NCI-H1417 treated with DMSO at 0.1 percent for 48 hours (cell line): ENCODE measurements at regions not wholly inside any gene's neighbourhood (a gene's known extent, or its start where the extent isn't known, plus 50 kb on each side); places are given as distances from the start of the nearest gene placed in this dataset.

ENCODE experiments used
- DNase-seq: peaks from one replicate; lab custom pipeline; 2025; lab: John Stamatoyannopoulos, UW

DNA sequence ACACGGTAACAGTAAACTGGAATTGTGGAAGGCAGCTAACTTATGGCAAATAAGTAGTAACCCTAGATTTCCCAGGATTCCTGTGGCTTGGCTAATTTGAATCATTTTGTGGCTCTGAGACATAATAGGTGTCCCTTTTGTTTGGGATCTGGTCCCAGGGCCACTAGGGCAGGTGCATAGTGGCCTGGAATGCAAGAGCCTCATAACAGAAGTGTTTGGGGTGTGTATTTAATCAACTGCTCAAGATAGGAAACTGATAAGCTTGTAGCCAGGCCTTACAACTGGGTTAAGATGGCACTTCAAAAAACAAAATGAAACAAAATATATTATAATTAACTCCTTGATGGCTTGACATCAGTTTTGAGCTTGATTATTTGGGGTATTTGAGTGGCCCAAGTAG lies 541.8 kb downstream of the ETV1 start:
- no peak for DNase-seq

DNA sequence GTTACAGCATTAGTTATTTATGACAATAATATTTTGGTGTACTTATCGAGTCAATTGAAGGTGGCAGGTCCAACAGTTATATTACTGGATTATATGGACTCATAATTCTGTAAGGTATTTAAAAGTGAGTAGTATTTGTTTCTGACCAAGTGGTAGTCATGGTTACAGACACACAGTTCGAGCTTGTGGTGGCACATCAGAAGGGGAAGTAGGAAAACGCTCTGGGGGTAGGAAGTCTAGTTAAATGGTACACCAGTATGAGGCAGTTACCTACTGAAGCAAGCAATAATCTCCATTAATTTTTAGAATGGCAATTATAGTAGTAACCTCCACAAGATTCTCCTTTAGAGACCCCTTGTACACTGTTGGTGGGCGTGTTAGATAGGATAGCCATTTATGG lies 541.2 kb downstream of the ETV1 start:
- DNase-seq = no peak

DNA sequence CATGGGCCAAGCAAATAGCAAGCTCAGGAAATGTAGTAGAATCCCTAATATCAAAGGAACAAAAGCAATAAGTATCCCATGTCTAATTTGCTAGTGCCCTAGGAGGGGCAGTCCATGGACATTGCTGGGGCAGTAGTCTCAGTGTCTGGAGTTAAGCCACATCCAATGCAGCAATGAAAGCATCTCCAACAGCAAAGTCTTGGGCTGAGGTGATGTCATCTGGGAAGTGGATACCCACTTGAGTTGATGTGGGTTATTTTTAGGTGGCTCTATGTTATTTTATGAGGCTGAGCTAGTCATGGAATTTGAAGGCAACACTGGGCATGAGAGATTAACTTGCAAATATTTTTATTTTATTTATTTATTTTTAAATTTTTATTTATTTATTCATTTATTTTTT lies 540.0 kb downstream of the ETV1 start:
- DNase-seq = no peak

DNA sequence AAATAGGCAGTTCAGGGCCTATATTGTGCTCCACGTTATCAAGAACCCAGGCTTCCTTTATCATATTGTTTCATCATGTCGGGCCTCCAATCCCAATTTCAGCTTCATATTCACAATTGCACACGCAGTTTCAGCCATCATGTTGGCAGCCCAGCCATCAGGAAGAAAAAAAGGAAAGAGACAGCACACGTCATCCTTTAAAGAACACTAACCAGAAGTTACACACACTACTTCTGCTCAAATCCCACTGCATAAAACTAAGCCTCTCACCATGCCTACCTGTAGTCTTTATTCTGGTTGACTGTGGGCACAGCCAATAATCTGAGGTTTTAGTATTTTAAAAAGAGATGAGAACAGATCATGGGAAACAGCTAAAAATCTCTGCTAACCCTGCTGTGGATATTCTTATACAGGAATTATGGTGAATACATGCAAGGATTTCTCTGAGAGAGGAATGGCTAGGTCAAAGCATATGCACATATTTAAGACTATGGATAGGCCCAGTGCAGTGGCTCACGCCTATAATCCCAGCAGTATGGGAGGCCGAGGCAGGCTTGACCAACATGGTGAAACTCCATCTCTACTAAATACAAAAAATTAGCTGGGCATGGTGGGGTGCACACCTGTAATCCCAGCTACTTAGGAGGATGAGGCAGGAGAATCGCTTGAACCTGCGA lies 534.4 kb downstream of the ETV1 start:
- DNase-seq = no peak

DNA sequence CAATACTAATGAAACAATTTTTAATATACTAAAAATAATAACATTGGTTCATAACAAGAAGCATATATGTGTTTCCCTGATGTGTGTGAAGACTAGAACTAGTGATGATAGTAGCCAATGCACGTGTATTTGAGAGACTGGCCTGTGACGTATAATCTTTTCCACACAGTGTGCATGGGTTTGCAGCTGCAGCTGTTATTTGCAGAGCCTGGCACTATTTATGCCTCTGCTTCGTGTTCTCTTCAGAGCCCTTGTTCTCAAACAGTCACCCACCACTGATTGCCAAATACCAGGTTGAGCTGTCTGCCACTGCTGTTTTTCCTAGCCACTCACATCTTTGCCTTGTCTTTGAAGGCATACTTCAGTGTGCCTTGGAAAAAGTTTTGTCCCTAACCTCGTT lies 531.7 kb downstream of the ETV1 start:
- no peak for DNase-seq

DNA sequence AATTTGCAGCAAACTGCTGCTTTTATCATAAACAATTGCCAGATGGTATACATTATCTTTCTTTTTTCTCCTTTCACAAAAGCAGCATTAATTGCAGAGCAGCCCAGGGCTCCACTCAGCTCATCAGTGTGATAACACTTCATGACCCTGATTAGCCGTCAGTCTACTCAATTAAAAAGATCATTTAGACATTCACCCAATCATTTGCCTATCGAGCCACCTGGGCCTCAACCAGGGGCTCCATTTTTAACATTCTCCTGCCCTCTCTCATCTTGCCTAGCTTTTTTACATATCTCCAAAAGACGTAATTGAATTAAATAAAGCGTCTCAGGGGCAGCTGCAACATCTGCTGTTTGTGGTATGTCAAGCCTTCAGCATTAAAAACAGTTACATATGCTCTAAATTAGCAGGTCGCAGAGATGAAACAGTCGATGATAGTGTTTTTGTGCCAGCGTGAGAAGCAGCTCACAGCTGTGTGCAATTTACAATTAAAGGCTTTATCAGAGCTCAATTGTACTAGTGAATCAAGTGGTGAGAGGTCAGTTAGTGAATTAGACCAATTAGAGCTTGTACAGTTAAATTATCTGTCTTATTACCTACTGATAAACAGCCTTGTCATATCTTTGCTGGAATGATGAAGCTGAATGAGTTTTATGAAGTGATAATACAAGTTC lies 522.5 kb downstream of the ETV1 start:
- DNase-seq = peak; percentile 86

DNA sequence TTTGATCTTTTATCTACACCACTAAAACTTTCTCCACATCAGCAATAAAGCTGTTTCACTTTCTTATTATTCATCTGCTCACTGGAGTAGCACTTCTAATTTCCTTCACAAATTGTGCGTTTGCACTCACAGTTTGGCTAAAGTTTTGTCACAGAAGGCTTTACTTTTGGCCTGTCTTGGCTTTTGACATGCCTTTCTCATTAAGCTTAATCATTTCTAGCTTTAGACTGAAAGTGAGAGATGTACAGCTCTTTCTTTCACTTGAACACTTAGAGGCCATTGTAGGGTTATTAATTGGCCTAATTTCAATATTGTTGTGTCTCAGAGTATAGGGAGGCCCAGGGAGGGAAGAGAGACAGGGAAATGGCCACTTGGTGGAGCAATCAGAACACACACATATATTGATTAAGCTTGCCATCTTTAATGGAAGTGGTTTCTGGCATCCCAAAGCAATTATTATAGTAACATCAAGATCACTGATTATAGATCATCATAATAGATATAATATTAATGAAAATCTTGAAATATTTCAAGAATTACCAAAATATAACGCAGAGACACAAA lies 512.5 kb downstream of the ETV1 start:
- DNase-seq = no peak

DNA sequence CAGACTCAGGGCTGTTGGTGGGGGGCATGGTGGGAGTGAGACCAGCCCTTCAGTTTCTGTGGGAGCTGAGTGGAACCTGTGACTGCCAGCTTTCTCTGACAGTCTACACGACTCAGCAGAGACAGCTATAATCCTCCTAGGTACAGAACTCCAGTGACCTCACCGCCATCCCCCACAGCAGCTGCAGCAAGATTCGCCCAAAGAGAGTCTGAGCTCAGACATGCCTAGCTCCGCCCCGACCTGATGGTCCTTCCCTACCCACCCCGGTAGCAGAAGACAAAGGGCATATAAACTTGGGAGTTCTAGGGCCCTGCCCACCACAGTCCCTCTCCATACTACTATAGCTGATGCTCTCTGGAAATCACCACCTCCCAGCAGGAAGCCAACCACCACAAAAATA lies 500.1 kb downstream of the ETV1 start:
- DNase-seq = no peak

DNA sequence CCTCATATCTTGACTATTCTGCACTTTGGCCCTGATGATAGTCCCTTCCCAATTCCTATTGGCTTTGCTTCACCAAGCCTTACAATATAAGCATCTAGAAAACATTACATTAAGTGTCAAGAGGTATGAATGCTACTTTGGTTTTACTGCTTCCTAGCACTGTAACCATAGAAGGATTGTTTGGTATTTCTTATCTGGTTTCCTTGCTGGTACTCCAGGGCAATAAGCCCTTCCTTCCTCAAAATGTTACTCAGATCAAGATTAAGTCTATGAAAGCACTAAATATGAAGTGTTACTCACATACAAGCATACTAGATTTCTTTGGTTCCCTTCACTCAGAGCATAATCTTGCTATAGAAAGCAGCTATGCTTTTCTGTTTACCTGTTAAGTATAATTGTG lies 492.5 kb downstream of the ETV1 start:
- DNase-seq = no peak

DNA sequence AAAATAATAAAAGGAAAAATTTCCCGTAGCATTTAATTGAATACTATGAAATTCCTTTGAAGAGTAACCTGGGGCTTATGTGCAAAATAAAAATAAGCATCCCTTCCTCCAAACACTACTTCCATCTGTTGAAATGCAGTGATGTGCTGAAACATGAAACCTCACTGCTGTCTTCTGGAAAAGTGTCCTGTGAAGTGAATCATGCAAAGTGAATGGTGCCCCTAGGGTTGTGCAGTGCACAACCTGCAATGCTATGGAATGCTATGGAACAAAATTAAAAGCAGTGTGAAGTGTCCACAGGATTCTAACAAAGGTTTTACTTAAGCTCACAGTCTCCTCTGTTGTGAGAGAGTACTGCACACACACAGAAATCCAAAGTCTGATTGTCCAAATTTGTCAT lies 480.9 kb downstream of the ETV1 start:
- no peak for DNase-seq

DNA sequence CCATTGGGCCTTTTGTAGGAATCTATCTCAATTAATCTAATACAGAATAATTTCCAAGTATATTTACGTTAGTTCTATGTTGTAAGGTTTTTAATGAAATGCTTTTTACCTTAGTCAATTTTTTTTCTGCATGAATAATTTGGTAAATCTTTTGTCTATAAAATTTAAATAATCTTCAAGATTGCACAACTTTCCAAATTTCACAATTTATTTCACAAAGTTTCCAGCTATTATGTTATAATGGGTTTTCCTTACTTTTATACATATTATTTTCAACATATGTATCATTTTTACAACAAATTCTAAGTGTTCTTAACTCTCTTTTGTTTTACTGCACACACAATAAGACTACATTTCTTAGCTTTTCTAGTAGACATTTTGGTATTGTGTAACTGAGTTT lies 470.7 kb downstream of the ETV1 start:
- no peak for DNase-seq

DNA sequence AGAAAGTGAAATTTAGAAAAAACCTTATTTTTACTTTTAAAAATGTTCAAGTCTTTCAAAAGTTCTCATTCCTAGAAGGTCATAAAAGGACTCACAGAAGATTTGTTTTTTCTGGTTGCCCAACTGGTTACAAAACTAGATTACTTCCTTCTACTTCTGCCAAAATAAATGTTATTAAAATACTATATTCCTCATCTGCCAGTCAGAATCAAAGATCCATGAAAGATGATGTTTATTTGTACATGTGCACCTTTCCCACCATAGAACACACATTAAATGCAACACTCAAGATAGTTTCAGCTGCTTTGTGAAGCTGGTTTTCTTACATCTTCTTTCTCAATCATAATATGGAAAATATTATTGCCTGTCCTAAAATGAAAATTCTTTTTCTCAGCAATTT lies 465.4 kb downstream of the ETV1 start:
- DNase-seq = no peak

DNA sequence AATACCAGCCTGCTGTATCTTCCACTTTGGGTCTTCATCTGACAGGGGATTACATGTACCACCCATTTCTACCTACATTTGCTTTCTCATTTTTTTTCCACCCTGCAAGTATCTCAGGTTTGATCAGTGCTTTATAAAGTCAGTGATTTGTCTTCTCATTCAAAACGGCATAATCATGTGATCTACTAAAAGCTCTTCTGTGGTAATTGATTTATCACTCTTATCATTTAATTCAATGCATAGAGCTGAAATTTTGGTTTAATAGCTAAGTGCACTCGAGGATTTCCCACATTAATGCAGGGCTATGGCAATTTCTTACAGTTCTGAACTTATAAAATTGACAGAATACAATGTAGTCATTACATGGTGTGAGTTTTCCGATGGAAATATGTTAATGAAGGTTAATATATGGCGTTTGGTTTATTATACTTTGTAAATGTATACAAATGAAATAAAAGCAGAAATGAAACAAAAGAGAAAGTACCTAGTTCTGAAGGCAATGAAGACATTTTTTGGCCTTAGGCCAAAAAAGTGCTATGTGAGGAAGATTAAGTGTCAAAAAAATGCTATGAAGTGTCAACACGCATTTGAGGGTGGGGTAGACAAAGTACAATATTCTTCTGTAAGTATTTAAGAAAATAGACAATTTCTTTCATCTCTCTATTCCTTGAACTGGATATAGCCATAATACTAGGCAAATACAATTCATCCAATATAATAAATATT lies 457.3 kb downstream of the ETV1 start:
- DNase-seq = no peak

DNA sequence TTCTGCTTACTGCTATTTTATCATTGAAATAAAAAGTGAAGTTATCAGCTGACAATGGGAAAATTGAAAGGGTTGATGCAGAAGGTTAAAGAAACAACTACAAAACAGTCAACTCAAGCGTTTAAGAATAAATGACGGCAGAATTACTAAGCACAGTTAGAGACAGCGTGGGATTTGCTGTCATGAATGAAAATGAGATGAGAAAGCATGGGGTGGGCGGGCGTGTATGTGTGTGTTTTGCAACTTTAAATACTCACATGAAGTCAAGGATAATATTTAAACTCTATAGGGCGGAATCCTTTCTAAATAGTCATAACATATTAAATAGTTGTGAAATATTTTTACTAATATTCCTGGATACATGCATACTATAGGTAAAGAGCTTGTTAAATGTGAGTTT lies 450.8 kb downstream of the ETV1 start:
- DNase-seq = no peak

DNA sequence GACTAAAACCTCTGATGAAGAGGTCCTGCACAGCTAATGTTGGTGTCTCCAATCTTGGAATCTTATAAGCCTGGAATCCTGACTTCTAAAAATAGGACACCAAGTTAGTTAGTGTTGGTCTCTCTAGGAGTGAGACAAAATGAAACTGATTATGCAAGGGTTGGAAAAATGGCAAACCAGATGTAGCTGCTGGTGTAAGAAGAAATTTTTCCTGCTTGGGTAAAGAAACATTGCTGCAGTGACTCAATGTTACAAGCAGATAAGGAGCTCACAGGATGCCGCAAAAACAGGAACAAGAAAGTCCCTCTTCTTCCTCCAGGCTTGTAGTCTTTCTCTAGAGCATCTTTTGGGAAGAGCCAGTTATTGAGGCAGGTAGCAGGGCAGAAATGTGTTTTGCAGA lies 449.0 kb downstream of the ETV1 start:
- DNase-seq = no peak

DNA sequence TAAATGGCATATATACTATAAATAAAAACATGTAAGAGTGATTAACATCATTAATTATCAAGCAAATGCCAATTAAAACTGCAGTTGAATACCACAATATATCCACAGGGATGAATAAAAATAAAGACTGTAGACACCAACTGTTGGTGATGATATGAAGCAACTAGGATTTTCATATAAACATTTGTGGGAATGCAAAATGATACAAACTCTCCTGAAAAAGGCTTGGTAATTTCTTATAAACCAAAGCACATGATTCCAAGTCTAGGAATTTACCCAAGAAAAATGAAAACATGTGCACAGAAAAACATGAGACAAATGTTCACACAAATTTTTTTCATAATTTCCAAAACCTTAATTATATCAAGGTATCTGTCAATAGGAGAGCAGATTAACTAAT lies 448.1 kb downstream of the ETV1 start:
- no peak for DNase-seq

DNA sequence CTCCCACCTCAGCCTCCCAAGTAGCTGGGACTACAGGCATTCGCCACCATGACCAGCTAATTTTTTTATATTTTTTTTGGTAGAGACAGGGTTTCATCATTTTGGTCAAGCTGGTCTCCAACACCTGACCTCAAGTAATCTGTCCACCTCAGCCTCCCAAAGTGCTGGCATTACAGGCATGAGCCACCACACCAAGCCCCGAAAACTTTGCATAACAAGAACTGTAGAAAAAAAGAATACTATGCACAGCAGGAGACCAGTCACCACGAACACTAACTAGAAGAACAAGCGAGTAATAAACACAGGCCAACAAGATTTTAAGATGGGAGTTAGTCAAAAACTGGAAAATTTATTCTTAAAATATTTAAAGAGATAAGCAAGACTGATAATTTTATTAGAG lies 447.0 kb downstream of the ETV1 start:
- DNase-seq = no peak

DNA sequence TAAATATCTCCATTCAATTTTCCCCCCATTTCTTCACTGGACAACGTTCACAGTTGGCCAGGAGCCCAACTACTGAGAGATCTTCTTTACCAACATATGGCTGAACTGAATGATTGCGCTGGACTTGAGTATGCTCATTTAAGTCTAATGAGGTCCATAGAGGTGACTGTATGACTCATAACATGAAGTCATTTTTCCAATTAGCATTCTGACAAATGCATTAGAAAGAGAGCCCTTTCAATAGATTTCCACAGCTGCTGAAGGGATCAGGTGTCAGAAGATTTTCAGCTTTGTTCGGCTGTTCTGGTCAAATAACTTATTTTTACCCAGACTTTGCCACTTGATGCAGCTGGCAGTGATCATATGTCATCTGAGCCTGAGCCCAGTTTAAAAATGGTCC lies 438.0 kb downstream of the ETV1 start:
- DNase-seq = peak; percentile 64

DNA sequence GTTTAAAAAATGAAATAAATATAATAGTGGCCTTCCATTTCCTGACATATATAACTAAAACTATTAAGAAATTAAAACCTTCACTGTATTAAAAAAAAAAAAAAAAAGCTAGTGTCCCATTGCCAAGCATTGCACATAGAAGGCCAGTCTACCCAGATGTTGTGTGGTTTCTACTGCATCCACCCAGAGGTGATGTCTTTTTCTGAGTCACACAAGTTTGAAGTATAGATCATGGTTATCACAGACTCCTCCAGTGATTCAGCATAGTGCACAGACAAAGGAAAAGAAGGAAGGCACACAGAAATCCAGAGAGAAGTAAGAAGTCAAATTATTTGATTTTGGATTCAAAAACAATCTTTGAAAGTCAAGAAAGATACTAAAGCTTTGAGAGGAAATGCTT lies 429.0 kb downstream of the ETV1 start:
- no peak for DNase-seq

DNA sequence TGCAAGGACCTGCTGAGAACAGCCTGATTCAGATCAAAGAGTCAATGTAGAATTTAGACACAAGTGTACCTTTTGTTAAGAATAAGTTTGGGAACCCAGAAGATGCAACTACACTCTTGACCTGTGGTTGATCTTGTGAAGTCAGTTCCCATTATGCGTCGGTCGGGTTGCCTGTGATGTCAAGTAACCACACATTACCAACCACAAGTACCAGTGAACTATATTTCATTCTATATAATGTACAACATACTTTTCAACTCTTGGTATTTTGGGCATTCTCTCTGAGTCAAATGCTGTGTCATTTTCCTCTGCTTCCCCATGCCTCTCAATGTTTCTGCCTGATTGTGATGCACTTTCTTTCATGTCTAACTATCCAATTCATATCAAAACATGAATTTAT lies 426.2 kb downstream of the ETV1 start:
- DNase-seq = no peak

DNA sequence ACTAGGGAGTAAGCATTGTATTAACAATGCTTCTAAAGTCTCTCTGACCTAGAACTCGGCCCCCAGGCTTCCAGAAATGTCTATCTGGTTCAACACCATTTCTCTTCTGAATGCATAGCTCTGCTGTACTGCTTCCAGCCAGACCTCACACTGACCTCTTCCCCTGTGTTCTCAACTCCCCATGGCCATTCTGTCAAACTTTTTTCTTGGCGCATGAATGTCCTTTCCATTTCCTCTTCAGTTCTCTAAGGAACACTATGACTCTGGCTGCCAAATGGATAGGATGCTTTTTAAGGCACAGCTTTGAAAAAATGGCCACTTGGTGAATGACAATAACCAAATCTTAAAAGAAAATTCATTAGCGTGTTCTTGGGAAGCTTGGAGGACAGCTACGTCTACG lies 425.8 kb downstream of the ETV1 start:
- DNase-seq = no peak

DNA sequence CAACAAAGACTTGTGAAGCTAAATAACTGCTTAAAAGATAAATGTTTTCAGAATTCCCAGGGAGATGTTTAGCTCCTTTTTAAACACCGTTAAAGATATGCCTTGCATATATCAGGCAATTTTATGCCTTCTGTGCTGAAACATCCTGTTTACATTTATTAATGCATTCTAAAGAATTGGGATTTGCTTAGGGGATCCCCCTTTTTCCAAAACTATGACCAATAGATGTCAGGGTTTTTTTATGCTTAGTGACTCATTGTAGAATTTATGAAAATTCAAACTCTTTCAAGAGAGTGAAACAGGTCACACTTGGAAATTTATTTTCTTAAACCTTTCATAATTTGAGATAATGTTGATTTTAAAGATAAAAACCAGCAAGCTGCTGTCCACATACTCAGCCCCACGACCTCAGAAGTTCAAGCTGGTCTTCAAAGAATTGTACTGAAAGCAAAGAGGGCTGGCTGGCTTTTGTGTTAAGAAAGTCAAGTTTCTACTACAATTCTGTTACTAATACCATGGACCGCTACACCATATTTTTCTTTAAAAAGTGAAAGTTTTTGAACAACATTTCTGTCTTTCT lies 411.8 kb downstream of the ETV1 start:
- DNase-seq = no peak

DNA sequence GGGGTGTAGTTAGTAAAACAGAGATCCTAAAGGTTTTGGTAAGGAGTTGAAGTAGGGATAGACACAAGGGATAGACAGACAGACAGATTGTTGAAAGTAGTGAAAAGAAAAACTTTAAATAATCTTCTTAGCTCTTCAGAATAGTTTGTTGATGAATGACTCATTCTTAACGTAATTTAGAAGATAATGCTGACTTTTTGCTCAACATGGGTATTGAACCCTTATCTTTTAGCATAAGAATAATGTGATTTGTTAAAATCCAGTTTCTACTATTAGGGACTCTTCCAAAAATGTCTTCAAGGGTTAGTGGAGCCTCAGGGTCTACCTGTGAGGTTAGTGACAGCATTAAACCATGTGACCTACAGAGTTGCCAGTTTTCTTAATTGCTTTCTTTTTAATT lies 411.2 kb downstream of the ETV1 start:
- no peak for DNase-seq
